Endothelial cell of umbilical vein (primary cell): ENCODE measurements at regions not wholly inside any gene's neighbourhood (a gene's known extent, or its start where the extent isn't known, plus 50 kb on each side); places are given as distances from the start of the nearest gene placed in this dataset.

Source experiments
- MYC ChIP-seq: IDR thresholded peaks from one replicate; pipeline ENCODE4 v1.6.1; 2011; ENCODE audit warnings: mild to moderate bottlenecking, low read depth, low read length
- POLR2A ChIP-seq: IDR thresholded peaks from 2 replicates; pipeline ENCODE4 v1.6.1; 2012; ENCODE audit warnings: low read depth, mild to moderate bottlenecking, control low read depth, low read length
- TF ChIP-seq, protein P1 (sequence below), 2 donors: IDR thresholded peaks; 1 replicate in 1 of 2; 2 replicates in 1 of 2; pipeline ENCODE4 v1.5.1; 2011; ENCODE audit warnings: low read length in 2 of 2, mild to moderate bottlenecking in 2 of 2, moderate library complexity in 2 of 2, control low read depth in 1 of 2, inconsistent platforms in 1 of 2, low read depth in 1 of 2; ENCODE audit not compliant: insufficient read depth in 1 of 2; ENCODE audit errors: extremely low read depth in 1 of 2

DNA sequence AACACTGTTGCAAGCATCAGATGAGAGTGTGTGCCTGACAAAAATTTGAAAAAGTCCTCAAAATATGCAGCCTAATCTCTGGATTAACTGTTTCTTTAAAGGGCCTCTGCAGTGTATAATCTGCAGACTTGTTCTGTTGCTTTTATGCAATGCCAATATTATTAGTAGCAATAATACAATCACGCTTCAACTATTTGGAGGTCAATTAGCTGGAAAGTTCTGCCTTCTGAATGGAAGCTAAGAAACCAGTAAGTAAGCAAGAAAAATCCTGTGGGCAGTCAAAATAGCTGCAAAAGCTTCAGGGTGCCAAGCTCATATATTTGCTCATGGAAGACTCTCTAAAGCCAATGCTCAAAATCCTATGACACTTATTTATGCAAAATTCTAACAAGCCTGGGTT, 153.2 kb upstream of the NR2F2 start:
- TF ChIP-seq, protein P1, sequence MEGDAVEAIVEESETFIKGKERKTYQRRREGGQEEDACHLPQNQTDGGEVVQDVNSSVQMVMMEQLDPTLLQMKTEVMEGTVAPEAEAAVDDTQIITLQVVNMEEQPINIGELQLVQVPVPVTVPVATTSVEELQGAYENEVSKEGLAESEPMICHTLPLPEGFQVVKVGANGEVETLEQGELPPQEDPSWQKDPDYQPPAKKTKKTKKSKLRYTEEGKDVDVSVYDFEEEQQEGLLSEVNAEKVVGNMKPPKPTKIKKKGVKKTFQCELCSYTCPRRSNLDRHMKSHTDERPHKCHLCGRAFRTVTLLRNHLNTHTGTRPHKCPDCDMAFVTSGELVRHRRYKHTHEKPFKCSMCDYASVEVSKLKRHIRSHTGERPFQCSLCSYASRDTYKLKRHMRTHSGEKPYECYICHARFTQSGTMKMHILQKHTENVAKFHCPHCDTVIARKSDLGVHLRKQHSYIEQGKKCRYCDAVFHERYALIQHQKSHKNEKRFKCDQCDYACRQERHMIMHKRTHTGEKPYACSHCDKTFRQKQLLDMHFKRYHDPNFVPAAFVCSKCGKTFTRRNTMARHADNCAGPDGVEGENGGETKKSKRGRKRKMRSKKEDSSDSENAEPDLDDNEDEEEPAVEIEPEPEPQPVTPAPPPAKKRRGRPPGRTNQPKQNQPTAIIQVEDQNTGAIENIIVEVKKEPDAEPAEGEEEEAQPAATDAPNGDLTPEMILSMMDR (IDR thresholded peaks at IDR 0.05; ENCODE audit: extremely low read depth in 1 of 2, insufficient read depth in 1 of 2, low read depth in 1 of 2, low read length in 2 of 2), result no peak
- TF ChIP-seq POLR2A (no peak), MYC (no peak)
